ENCODE measurements at regions not wholly inside any gene's neighbourhood (a gene's known extent, or its start where the extent isn't known, plus 50 kb on each side); places are given as distances from the start of the nearest gene placed in this dataset.

- H3K4me3 ChIP-seq (replicated peaks; ENCODE audit: low read depth, low read length) = no peak overlapping the region
- no peak for TF ChIP-seq CTCF (IDR thresholded peaks at IDR 0.05; ENCODE audit: low read depth, low read length, missing control alignments)
- no peak for DNase-seq (ENCODE audit: extremely low read depth, low read depth)
These were observed 658.6 kb downstream of the ISL1 start for GRCh38 chr5:52041842-52042241.

GRCh38 chr5:52043137-52043536 is 659.9 kb downstream of the ISL1 start:
- no peak for DNase-seq (ENCODE audit: extremely low read depth, low read depth)
- no peak for TF ChIP-seq CTCF (IDR thresholded peaks at IDR 0.05; ENCODE audit: low read depth, low read length, missing control alignments)
- H3K4me3 ChIP-seq (replicated peaks; ENCODE audit: low read depth, low read length) = no peak overlapping the region

DNA sequence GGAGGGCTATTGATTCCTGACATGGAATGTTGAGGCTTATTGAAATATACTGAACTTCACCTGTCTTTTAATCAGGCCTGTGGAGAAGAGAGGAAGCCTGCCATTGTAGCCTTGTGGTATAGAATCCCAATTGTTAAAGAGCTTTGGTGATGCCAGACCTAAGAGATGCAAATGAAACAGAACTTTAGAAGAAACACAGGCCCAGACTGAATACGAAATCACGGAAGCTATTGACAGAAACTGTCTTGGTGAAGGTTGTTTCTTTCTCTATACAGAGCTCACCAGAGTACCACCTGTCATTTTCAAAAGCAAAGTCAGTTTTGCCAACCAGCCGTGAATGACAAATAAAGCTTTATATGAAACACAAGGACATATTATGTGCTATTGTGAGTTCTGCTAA is 660.3 kb downstream of the ISL1 start:
- no peak for TF ChIP-seq CTCF (IDR thresholded peaks at IDR 0.05; ENCODE audit: low read depth, low read length, missing control alignments)
- DNase-seq (ENCODE audit: extremely low read depth, low read depth) = no peak
- no peak overlapping the region for H3K4me3 ChIP-seq (replicated peaks; ENCODE audit: low read depth, low read length)

DNA sequence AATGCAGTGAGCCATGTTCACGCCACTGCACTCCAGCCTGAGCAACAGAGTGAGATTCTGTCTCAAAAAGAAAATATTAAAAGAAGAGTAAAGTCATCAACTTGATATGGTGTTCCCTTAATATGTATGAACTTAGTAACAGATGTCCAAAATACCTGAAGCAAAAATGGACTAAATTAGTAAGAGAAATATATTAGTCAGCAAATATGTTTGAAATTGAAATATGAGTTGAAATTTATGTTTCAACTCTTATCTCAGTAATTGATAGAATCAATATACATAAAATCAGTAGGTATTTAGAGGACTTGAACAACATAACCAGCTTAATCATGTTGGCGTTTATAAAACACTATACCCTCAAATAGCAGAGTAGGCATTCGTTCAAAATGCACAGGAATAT is 668.5 kb downstream of the ISL1 start:
- TF ChIP-seq CTCF (IDR thresholded peaks at IDR 0.05; ENCODE audit: low read depth, low read length, missing control alignments) = no peak

GRCh38 chr5:52063186-52063585 is 679.9 kb downstream of the ISL1 start:
- no peak overlapping the region for H3K4me3 ChIP-seq (replicated peaks; ENCODE audit: low read depth, low read length)
- DNase-seq (ENCODE audit: extremely low read depth, low read depth) = no peak
- no peak for TF ChIP-seq CTCF (IDR thresholded peaks at IDR 0.05; ENCODE audit: low read depth, low read length, missing control alignments)

More for the DNA sequence above, 668.5 kb downstream of the ISL1 start:
- DNase-seq (ENCODE audit: extremely low read depth, low read depth) = no peak
- no peak overlapping the region for H3K4me3 ChIP-seq (replicated peaks; ENCODE audit: low read depth, low read length)

- TF ChIP-seq CTCF (IDR thresholded peaks at IDR 0.05; ENCODE audit: low read depth, low read length, missing control alignments) = no peak
- DNase-seq (ENCODE audit: extremely low read depth, low read depth) = no peak
- H3K4me3 ChIP-seq (replicated peaks; ENCODE audit: low read depth, low read length) = no peak overlapping the region
These were observed 681.9 kb downstream of the ISL1 start for GRCh38 chr5:52065182-52065581.

GRCh38 chr5:52069997-52070396 is 686.7 kb downstream of the ISL1 start:
- no peak for DNase-seq (ENCODE audit: extremely low read depth, low read depth)
- TF ChIP-seq CTCF (IDR thresholded peaks at IDR 0.05; ENCODE audit: low read depth, low read length, missing control alignments) = no peak
- H3K4me3 ChIP-seq (replicated peaks; ENCODE audit: low read depth, low read length) = no peak overlapping the region

Measured in HFF-Myc (cell line).